ENCODE measurements at regions not wholly inside any gene's neighbourhood (a gene's known extent, or its start where the extent isn't known, plus 50 kb on each side); places are given as distances from the start of the nearest gene placed in this dataset.

DNA sequence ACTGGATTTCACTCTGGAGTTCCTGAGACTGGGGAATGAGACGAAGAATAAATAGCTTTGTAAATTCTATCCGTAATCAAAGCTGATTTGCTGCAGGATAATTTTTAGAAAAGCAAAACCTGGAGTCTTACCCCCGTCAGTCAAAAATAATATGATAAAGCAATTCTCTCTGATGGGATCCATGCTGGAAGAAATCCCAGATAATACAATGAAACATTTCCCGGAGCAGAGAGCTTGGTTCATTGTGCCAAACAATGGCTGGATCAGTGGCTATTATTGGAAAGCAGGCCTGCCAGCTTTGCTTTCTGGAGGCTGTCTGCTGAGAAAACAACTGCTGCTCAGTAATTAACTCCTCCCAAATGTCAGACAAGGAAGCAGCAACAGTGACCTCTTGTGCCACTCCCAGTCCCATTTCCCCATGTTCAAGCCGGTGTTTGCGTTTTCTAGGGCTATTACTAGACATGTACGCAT is 609.4 kb upstream of the PCDH15 start:
- H3K4me1 ChIP-seq: no peaks in the 10 kb centered on the region
- peak in 1 of 2 donors; percentile 48 for ATAC-seq
- peak; percentile 15 for TF ChIP-seq CTCF (IDR thresholded peaks at IDR 0.05)
- intact Hi-C loops (cut with DNase I): no loop called here
- no peak for DNase-seq
- H3K36me3 ChIP-seq: no peaks in the 10 kb centered on the region
- H3K27me3 ChIP-seq (ENCODE audit: low read depth): no peaks in the 10 kb centered on the region
- no peaks in the 10 kb centered on the region for H3K9me3 ChIP-seq
- H3K27ac ChIP-seq: no peak overlapping the region
- no peak overlapping the region for H3K4me3 ChIP-seq

GRCh38 chr10:55404094-55404493 is 603.1 kb upstream of the PCDH15 start:
- H3K36me3 ChIP-seq: no peaks in the 10 kb centered on the region
- no peak overlapping the region for H3K4me3 ChIP-seq
- DNase-seq (no peak), ATAC-seq (no peak)
- no peaks in the 10 kb centered on the region for H3K4me1 ChIP-seq
- intact Hi-C loops (cut with DNase I): no loop called here
- no peak overlapping the region for H3K27ac ChIP-seq
- no peak for TF ChIP-seq CTCF (IDR thresholded peaks at IDR 0.05)
- no peaks in the 10 kb centered on the region for H3K9me3 ChIP-seq
- H3K27me3 ChIP-seq (ENCODE audit: low read depth): no peaks in the 10 kb centered on the region

- DNase-seq (no peak), ATAC-seq (no peak)
- H3K4me1 ChIP-seq: no peaks in the 10 kb centered on the region
- no peaks in the 10 kb centered on the region for H3K36me3 ChIP-seq
- no peak overlapping the region for H3K4me3 ChIP-seq
- H3K9me3 ChIP-seq: no peaks in the 10 kb centered on the region
- no peak overlapping the region for H3K27ac ChIP-seq
- intact Hi-C loops (cut with DNase I): no loop called here
- no peaks in the 10 kb centered on the region for H3K27me3 ChIP-seq (ENCODE audit: low read depth)
- no peak for TF ChIP-seq CTCF (IDR thresholded peaks at IDR 0.05)
Measured at GRCh38 chr10:55400075-55400849, 599.2 kb upstream of the PCDH15 start.

GRCh38 chr10:55398497-55398882 is 597.5 kb upstream of the PCDH15 start:
- H3K9me3 ChIP-seq: no peaks in the 10 kb centered on the region
- H3K4me1 ChIP-seq: no peaks in the 10 kb centered on the region
- intact Hi-C loops (cut with DNase I): no loop called here
- no peak for TF ChIP-seq CTCF (IDR thresholded peaks at IDR 0.05)
- ATAC-seq: no peak
- H3K36me3 ChIP-seq: no peaks in the 10 kb centered on the region
- no peak overlapping the region for H3K4me3 ChIP-seq
- H3K27ac ChIP-seq: no peak overlapping the region
- no peak for DNase-seq
- H3K27me3 ChIP-seq (ENCODE audit: low read depth): no peaks in the 10 kb centered on the region

DNA sequence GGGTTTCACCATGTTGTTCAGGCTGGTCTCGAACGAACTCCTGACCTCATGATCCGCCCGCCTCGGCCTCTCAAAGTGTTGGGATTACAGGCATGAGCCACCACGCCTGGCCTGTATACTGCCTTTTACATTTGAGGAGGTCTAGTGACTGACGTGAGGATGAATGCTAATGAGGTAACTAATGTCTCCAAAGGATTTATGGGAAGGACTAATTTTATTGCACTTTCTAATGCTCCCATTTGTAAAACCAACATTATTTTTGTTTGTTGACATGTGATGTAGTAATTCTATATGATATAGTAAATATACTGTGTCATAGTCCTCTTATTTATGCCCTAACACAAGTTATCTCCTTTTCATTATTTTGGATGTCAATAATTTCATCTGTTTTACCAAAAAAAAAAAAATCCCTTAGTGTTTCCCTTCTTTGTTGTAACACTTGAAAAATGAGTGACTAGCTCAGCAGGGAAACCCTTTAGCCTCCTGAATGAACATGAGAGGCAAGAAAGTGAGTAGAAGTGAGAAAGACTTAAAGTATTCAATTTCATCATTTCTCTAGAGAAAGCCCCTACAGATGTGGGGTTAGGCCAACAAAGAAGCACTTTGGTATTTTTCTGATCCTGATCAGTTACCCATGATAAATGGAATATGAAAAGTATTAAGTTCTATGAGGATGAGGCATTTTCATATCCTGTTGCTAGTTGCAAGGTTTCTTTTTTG is 596.9 kb upstream of the PCDH15 start:
- DNase-seq (no peak), ATAC-seq (no peak)
- H3K4me3 ChIP-seq: no peak overlapping the region
- H3K27me3 ChIP-seq (ENCODE audit: low read depth): no peaks in the 10 kb centered on the region
- no peak for TF ChIP-seq CTCF (IDR thresholded peaks at IDR 0.05)
- intact Hi-C loops (cut with DNase I): no loop called here
- H3K4me1 ChIP-seq: no peaks in the 10 kb centered on the region
- H3K27ac ChIP-seq: no peak overlapping the region
- H3K9me3 ChIP-seq: no peaks in the 10 kb centered on the region
- no peaks in the 10 kb centered on the region for H3K36me3 ChIP-seq

All from lower lobe of right lung (tissue), 2 donors.